H1 (cell line): ENCODE measurements at regions not wholly inside any gene's neighbourhood (a gene's known extent, or its start where the extent isn't known, plus 50 kb on each side); places are given as distances from the start of the nearest gene placed in this dataset.
A peak's percentile ranks its signal among the peaks of the same experiment; 100 is the strongest.

Experiments used
- CTCF ChIA-PET: fragments of 300-600 bp; sonication (Branson Sonifier 250); formaldehyde crosslinking; loops from one replicate; lab custom pipeline; 2021; ENCODE audit not compliant: partially characterized antibody; lab: Charles Lee
- POLR2A ChIA-PET: fragments of 300-600 bp; sonication (Branson Sonifier 250); formaldehyde crosslinking; loops from one replicate; lab custom pipeline; 2021; ENCODE audit warnings: inconsistent platforms; ENCODE audit not compliant: partially characterized antibody; lab: Charles Lee
- DNase-seq, 2 experiments: peaks; one replicate each; pipeline versions ENCODE4 v3.0.0 to v3.0.0-alpha.2; 2010 to 2022; ENCODE audit warnings: low spot score in 2 of 2, low read depth in 1 of 2, mixed read lengths in 1 of 2
- FAIRE-seq: peaks from 2 replicates; lab custom pipeline; 2011; peaks lifted over from hg19 to GRCh38; lab: Jason Lieb, UNC
- H2AFZ ChIP-seq: 2 replicates; pipeline ENCODE4 v1.8.1; 2012; ENCODE audit warnings: low read length, inconsistent platforms
- H2AK5ac ChIP-seq: 2 replicates; pipeline ENCODE4 v1.6.1; 2013; ENCODE audit warnings: low read depth, low read length
- H2BK120ac ChIP-seq: replicated peaks from 2 replicates; pipeline ENCODE3; 2013; ENCODE audit warnings: low read depth, low read length, inconsistent platforms
- H2BK12ac ChIP-seq: 2 replicates; pipeline ENCODE4 v1.6.1; 2013; ENCODE audit warnings: low read depth, low read length
- H2BK15ac ChIP-seq: 2 replicates; pipeline ENCODE4 v1.6.1; 2013; ENCODE audit warnings: low read length
- H2BK20ac ChIP-seq: 2 replicates; pipeline ENCODE4 v1.6.1; 2013; ENCODE audit warnings: low read length
- H2BK5ac ChIP-seq: 2 replicates; pipeline ENCODE4 v1.6.1; 2013; ENCODE audit warnings: low read depth, low read length
- H3K14ac ChIP-seq: 2 replicates; pipeline ENCODE4 v1.6.1; 2013; ENCODE audit warnings: inconsistent platforms; ENCODE audit not compliant: insufficient read length
- H3K18ac ChIP-seq: 2 replicates; pipeline ENCODE4 v1.6.1; 2013; ENCODE audit warnings: low read length; ENCODE audit errors: extremely low read depth
- H3K23ac ChIP-seq: 2 replicates; pipeline ENCODE4 v1.6.1; 2013; ENCODE audit warnings: inconsistent platforms; ENCODE audit not compliant: insufficient read length
- H3K23me2 ChIP-seq: 2 replicates; pipeline ENCODE4 v1.6.1; 2013; ENCODE audit warnings: low read depth, low read length
- H3K27ac ChIP-seq: 2 replicates; pipeline ENCODE4 v1.6.1; 2011; ENCODE audit warnings: low read depth, low read length, inconsistent platforms
- H3K27me3 ChIP-seq, 4 experiments: replicated peaks in 1 of 4; 1 replicate in 1 of 4; 2 replicates in 3 of 4; pipeline versions ENCODE4 v1.6.1 to v1.8.1; 2011 to 2013; ENCODE audit warnings: low read length in 3 of 4, mild to moderate bottlenecking in 3 of 4, inconsistent platforms in 2 of 4, mixed read lengths in 2 of 4, moderate library complexity in 1 of 4; ENCODE audit not compliant: control insufficient read depth in 3 of 4, insufficient read depth in 3 of 4; ENCODE audit errors: extremely low read depth in 1 of 4
- H3K36me3 ChIP-seq, 4 experiments: 2 replicates each; pipeline versions ENCODE4 v1.6.1 to v1.8.1; 2011 to 2013; ENCODE audit warnings: mild to moderate bottlenecking in 4 of 4, low read length in 3 of 4, moderate library complexity in 2 of 4, control low read depth in 1 of 4, inconsistent platforms in 1 of 4; ENCODE audit not compliant: insufficient read depth in 4 of 4, control insufficient read depth in 2 of 4
- H3K4ac ChIP-seq: replicated peaks from 2 replicates; pipeline ENCODE3; 2013; ENCODE audit warnings: low read length, low read depth, mixed read lengths, inconsistent platforms; ENCODE audit not compliant: insufficient read length
- H3K4me1 ChIP-seq, 4 experiments: replicated peaks in 1 of 4; 1 replicate in 1 of 4; 2 replicates in 3 of 4; pipeline versions ENCODE4 v1.6.1 to v1.8.1; 2011 to 2013; ENCODE audit warnings: low read length in 3 of 4, inconsistent platforms in 2 of 4, mixed read lengths in 1 of 4; ENCODE audit not compliant: insufficient read depth in 4 of 4, control insufficient read depth in 3 of 4
- H3K4me2 ChIP-seq, 2 experiments: 2 replicates each; pipeline versions ENCODE4 v1.6.1 to v1.8.1; 2011 to 2013; ENCODE audit warnings: low read depth in 2 of 2, low read length in 2 of 2, control low read depth in 1 of 2, inconsistent platforms in 1 of 2, mild to moderate bottlenecking in 1 of 2; ENCODE audit not compliant: insufficient read depth in 1 of 2
- H3K4me3 ChIP-seq, 4 experiments: fragments of 200-600, 300-600 bp in 1 of 4; sonication (generic), shearing (Covaris generic), sonication (Bioruptor Twin) in 1 of 4; 2 replicates each; pipeline versions ENCODE4 v1.5.1 to v1.8.1; 2011 to 2016; ENCODE audit warnings: low read length in 4 of 4, low read depth in 3 of 4, control low read depth in 2 of 4, inconsistent platforms in 2 of 4, mild to moderate bottlenecking in 2 of 4, mixed read lengths in 1 of 4, moderate library complexity in 1 of 4; ENCODE audit not compliant: insufficient read depth in 2 of 4; ENCODE audit errors: extremely low read depth in 1 of 4
- H3K56ac ChIP-seq: replicated peaks from 2 replicates; pipeline ENCODE3; 2013; ENCODE audit warnings: low read depth, mild to moderate bottlenecking, mixed read lengths, low read length, inconsistent platforms; ENCODE audit not compliant: insufficient read length
- H3K79me1 ChIP-seq: 2 replicates; pipeline ENCODE4 v1.6.1; 2013; ENCODE audit warnings: low read depth, low read length, control low read depth
- H3K79me2 ChIP-seq, 2 experiments: 2 replicates each; pipeline versions ENCODE4 v1.6.1 to v1.8.1; 2012 to 2013; ENCODE audit warnings: low read length in 2 of 2, mild to moderate bottlenecking in 2 of 2, inconsistent platforms in 1 of 2; ENCODE audit not compliant: insufficient read depth in 2 of 2, control insufficient read depth in 1 of 2
- H3K9ac ChIP-seq, 4 experiments: replicated peaks in 1 of 4; 1 replicate in 1 of 4; 2 replicates in 3 of 4; pipeline versions ENCODE4 v1.6.1 to v1.8.1; 2011 to 2013; ENCODE audit warnings: low read depth in 3 of 4, low read length in 3 of 4, control low read depth in 2 of 4, mild to moderate bottlenecking in 2 of 4, moderate library complexity in 2 of 4, inconsistent platforms in 1 of 4; ENCODE audit errors: extremely low read depth in 1 of 4
- H3K9me3 ChIP-seq, 2 experiments: 2 replicates each; pipeline versions ENCODE4 v1.6.1 to v1.8.1; 2012 to 2013; ENCODE audit warnings: mild to moderate bottlenecking in 2 of 2, moderate library complexity in 2 of 2, control low read depth in 1 of 2, inconsistent platforms in 1 of 2, low read depth in 1 of 2, low read length in 1 of 2, mixed read lengths in 1 of 2; ENCODE audit not compliant: insufficient read depth in 2 of 2
- H4K20me1 ChIP-seq, 2 experiments: replicated peaks in 1 of 2; 2 replicates each; pipeline versions ENCODE3 to v1.8.1; 2011 to 2013; ENCODE audit warnings: inconsistent platforms in 2 of 2, low read length in 2 of 2, mild to moderate bottlenecking in 1 of 2; ENCODE audit not compliant: insufficient read depth in 2 of 2, control insufficient read depth in 1 of 2
- H4K5ac ChIP-seq: 2 replicates; pipeline ENCODE4 v1.6.1; 2013; ENCODE audit warnings: low read length, low read depth, mixed read lengths, inconsistent platforms; ENCODE audit not compliant: insufficient read length
- H4K8ac ChIP-seq: 2 replicates; pipeline ENCODE4 v1.8.0; 2013; ENCODE audit warnings: mild to moderate bottlenecking, moderate library complexity, low read length, inconsistent platforms; ENCODE audit not compliant: insufficient read depth; ENCODE audit errors: extremely low read depth
- H4K91ac ChIP-seq: replicated peaks from 2 replicates; pipeline ENCODE3; 2013; ENCODE audit warnings: low read length, mixed read lengths, inconsistent platforms; ENCODE audit not compliant: insufficient read length
- EZH2 ChIP-seq: fragments of 200-600 bp; sonication (generic); IDR thresholded peaks from 2 replicates; pipeline ENCODE4 v1.7.1; 2012; ENCODE audit warnings: low read depth, mild to moderate bottlenecking, moderate library complexity, low read length, inconsistent platforms; ENCODE audit not compliant: severe bottlenecking
- NRF1 ChIP-seq: IDR thresholded peaks from 2 replicates; pipeline ENCODE4 v1.6.1; 2011; ENCODE audit warnings: mild to moderate bottlenecking, low read depth, low read length, improper control_type of control experiment
- WGBS, 2 experiments: shearing (Covaris generic) in 1 of 2; methylation state at CpG; one replicate each; pipeline versions ENCODE4 v1.1.6 to v1.1.7; 2013 to 2015; ENCODE audit warnings: low lambda C conversion rate in 2 of 2, mixed read lengths in 2 of 2, inconsistent platforms in 1 of 2, low coverage in 1 of 2, missing lambda C conversion rate in 1 of 2; ENCODE audit not compliant: insufficient replicate concordance in 2 of 2, insufficient coverage in 1 of 2, insufficient read length in 1 of 2; ENCODE audit errors: extremely low coverage in 1 of 2, missing lambda C conversion rate in 1 of 2; 5-methylcytosine and 5-hydroxymethylcytosine counted together

- Histone ChIP-seq H3K14ac (no peak overlapping the region), H2BK5ac (no peak overlapping the region), H3K56ac (no peak overlapping the region), H3K23ac (no peak overlapping the region), H3K4ac (no peak overlapping the region), H3K4me2 (peak overlapping the region in 1 of 2 experiments; percentile 4; a peak in 1 of 4 replicates), H3K4me1 (peaks cover 7 to 18% (median 12%) of the 10 kb centered on the region in 4 experiments), H2BK15ac (no peak overlapping the region), H2BK20ac (no peak overlapping the region), H4K5ac (no peak overlapping the region), H3K27ac (no peak overlapping the region), H3K79me2 (no peaks in the 10 kb centered on the region), H2BK120ac (no peak overlapping the region), H2BK12ac (no peak overlapping the region), H3K4me3 (no peak overlapping the region), H3K36me3 (no peaks in the 10 kb centered on the region), H3K79me1 (no peaks in the 10 kb centered on the region), H3K23me2 (no peaks in the 10 kb centered on the region), H2AFZ (no peak overlapping the region), H3K27me3 (peaks cover 0 to 12% (median 10%) of the 10 kb centered on the region in 4 experiments; a peak in 5 of 7 replicates), H2AK5ac (no peak overlapping the region), H3K9me3 (no peaks in the 10 kb centered on the region), H4K8ac (no peak overlapping the region), H3K18ac (no peak overlapping the region), H3K9ac (no peak overlapping the region), H4K91ac (no peak overlapping the region), H4K20me1 (no peaks in the 10 kb centered on the region)
- FAIRE-seq: no peak
- TF ChIP-seq NRF1 (no peak), EZH2 (peak; percentile 4)
- peak in 1 of 2 experiments; percentile 53 for DNase-seq
- WGBS, 2 experiments: 55% methylated on average over 13 of the region's 13 CpGs; no CpG with 5 or more reads in 1 of the 2 experiments
- CTCF ChIA-PET: interaction anchor here (0.5 to 8.2 kb wide), 33 partner anchors 9 to 1285 kb away, joined by 3 to 73 read pairs (median 4); partner anchors contain the start of gene KIF25
- POLR2A ChIA-PET: interaction anchor here (1.4 to 2.2 kb wide), 2 partner anchors 71 to 73 kb away, joined by 3 to 5 read pairs; no protein-coding TSS in a partner anchor
Measured at GRCh38 chr6:168133168-168133561, 54.2 kb upstream of the FRMD1 start.
